ACC112 (cell line): ENCODE measurements at regions not wholly inside any gene's neighbourhood (a gene's known extent, or its start where the extent isn't known, plus 50 kb on each side); places are given as distances from the start of the nearest gene placed in this dataset.

ENCODE experiments used
- H2AFZ ChIP-seq: fragments of 200-600 bp; sonication (generic); one replicate; pipeline ENCODE4 v1.6.0; 2017; ENCODE audit warnings: antibody characterized with exemption, low read length; ENCODE audit not compliant: unreplicated experiment
- H3K27ac ChIP-seq: fragments of 200-600 bp; sonication (generic); 2 replicates; pipeline ENCODE4 v1.5.1; 2014; ENCODE audit warnings: low read depth, mild to moderate bottlenecking, antibody characterized with exemption, low read length, moderate library complexity
- H3K27me3 ChIP-seq: fragments of 200-600 bp; sonication (generic); 2 replicates; pipeline ENCODE4 v1.6.1; 2014; ENCODE audit warnings: mild to moderate bottlenecking, antibody characterized with exemption, low read length, moderate library complexity, mixed read lengths; ENCODE audit not compliant: insufficient read depth
- H3K36me3 ChIP-seq: fragments of 200-600 bp; sonication (generic); 2 replicates; pipeline ENCODE4 v1.6.1; 2016; ENCODE audit warnings: mild to moderate bottlenecking, antibody characterized with exemption, low read length, moderate library complexity, mixed read lengths; ENCODE audit not compliant: insufficient read depth
- H3K4me1 ChIP-seq: fragments of 200-600 bp; sonication (generic); one replicate; pipeline ENCODE4 v1.6.1; 2016; ENCODE audit warnings: low read length, mixed read lengths; ENCODE audit not compliant: insufficient read depth, unreplicated experiment, control insufficient read depth
- H3K4me3 ChIP-seq: fragments of 200-600 bp; sonication (generic); 2 replicates; pipeline ENCODE4 v1.5.1; 2014; ENCODE audit warnings: mild to moderate bottlenecking, low read depth, low read length
- H3K79me2 ChIP-seq: fragments of 200-600 bp; sonication (generic); one replicate; pipeline ENCODE4 v1.6.0; 2016; ENCODE audit warnings: low read length; ENCODE audit not compliant: control insufficient read depth, unreplicated experiment, insufficient read depth

DNA sequence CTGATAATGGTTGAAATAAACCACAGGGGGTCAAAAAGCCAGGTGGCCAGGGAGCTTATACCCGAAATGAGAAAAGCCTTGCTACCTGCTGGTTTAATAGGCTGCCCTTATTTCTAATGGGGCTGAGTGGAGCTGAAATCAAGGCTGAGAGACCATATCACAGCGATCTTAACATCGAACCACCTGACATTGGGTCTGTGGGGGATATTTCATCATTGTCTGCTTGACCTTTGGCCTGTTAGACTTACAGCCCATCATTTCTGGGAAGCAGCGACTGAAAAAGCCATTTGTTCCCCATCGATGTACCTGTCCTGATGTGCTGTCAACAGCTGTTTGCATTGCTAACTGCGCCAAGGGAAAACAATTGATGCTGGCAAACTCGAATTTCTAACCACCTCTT is 199.7 kb upstream of the SLC14A2 start:
- H3K27me3 ChIP-seq = peaks cover 4% of the 10 kb centered on the region; the same call in 1 of the 2 replicates

DNA sequence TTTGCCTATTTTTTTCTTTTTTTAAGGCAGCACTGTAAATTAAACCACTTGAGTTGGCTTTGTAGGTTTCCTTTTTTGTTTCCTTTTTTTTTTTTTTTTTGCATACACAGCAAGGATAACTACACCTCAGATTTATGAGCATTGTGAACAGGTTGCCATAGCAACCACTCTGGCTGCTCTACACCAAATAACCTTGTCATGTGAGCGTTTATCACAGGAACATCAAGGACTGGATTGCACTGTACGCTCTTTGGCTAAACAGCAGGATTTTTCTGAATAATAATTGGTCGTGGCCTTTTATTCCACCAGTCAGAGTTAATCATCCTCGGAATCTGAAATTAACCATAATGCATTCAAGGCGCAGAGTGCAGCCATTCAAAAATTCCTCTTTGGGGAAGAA is 199.1 kb upstream of the SLC14A2 start:
- H3K27ac ChIP-seq = no peak overlapping the region
- H2AFZ ChIP-seq = no peak overlapping the region
- H3K4me1 ChIP-seq = peaks cover 3% of the 10 kb centered on the region
- peaks cover 4% of the 10 kb centered on the region; the same call in 1 of the 2 replicates for H3K27me3 ChIP-seq
- H3K36me3 ChIP-seq = no peaks in the 10 kb centered on the region
- H3K4me3 ChIP-seq = no peak overlapping the region
- H3K79me2 ChIP-seq = no peaks in the 10 kb centered on the region

More for the DNA sequence above, 199.7 kb upstream of the SLC14A2 start:
- H3K4me3 ChIP-seq = no peak overlapping the region
- peaks cover 3% of the 10 kb centered on the region for H3K4me1 ChIP-seq
- H3K36me3 ChIP-seq = no peaks in the 10 kb centered on the region
- no peak overlapping the region for H3K27ac ChIP-seq
- no peaks in the 10 kb centered on the region for H3K79me2 ChIP-seq
- H2AFZ ChIP-seq = no peak overlapping the region

DNA sequence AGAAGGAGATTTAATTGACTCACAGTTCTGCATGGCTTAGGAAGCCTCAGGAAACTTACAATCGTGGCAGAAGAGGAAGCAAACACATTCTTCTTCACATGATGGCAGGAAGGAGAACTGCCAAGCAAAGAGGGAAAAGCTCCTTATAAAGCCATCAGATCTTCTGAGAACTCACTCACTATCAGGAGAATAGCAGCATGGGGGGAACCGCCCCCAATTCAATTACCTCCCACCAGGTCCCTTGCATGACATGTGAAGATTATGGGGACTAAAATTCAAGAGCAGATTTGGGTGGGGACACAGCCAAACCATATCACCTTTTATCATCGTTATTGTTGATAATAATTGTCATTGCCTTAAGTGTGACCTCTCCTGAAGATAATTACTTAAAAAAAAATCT is 197.9 kb upstream of the SLC14A2 start:
- peaks cover under 1% of the 10 kb centered on the region for H3K4me1 ChIP-seq
- H3K36me3 ChIP-seq = no peaks in the 10 kb centered on the region
- H2AFZ ChIP-seq = no peak overlapping the region
- no peaks in the 10 kb centered on the region; the same call in 1 of the 2 replicates for H3K27me3 ChIP-seq
- no peak overlapping the region for H3K4me3 ChIP-seq
- no peaks in the 10 kb centered on the region for H3K79me2 ChIP-seq
- H3K27ac ChIP-seq = no peak overlapping the region

- H2AFZ ChIP-seq = no peak overlapping the region
- H3K4me3 ChIP-seq = no peak overlapping the region
Observed at GRCh38 chr18:45423659-45424058, 191.6 kb upstream of the SLC14A2 start.

GRCh38 chr18:45430041-45430440 is 185.2 kb upstream of the SLC14A2 start:
- no peaks in the 10 kb centered on the region for H3K36me3 ChIP-seq
- no peaks in the 10 kb centered on the region for H3K79me2 ChIP-seq
- H3K27me3 ChIP-seq = peaks cover 47% of the 10 kb centered on the region
- H3K4me1 ChIP-seq = no peaks in the 10 kb centered on the region
- H3K4me3 ChIP-seq = no peak overlapping the region
- no peak overlapping the region for H3K27ac ChIP-seq
- no peak overlapping the region for H2AFZ ChIP-seq

More at GRCh38 chr18:45423659-45424058, 191.6 kb upstream of the SLC14A2 start:
- Histone ChIP-seq H3K27me3 (peaks cover 29% of the 10 kb centered on the region), H3K27ac (no peak overlapping the region), H3K36me3 (no peaks in the 10 kb centered on the region), H3K4me1 (no peaks in the 10 kb centered on the region), H3K79me2 (no peaks in the 10 kb centered on the region)

- Histone ChIP-seq H3K4me1 (no peaks in the 10 kb centered on the region), H2AFZ (no peak overlapping the region), H3K4me3 (no peak overlapping the region), H3K27ac (no peak overlapping the region), H3K27me3 (peaks cover 15% of the 10 kb centered on the region), H3K36me3 (no peaks in the 10 kb centered on the region), H3K79me2 (no peaks in the 10 kb centered on the region)
Observed at GRCh38 chr18:45435810-45436209, 179.5 kb upstream of the SLC14A2 start.

DNA sequence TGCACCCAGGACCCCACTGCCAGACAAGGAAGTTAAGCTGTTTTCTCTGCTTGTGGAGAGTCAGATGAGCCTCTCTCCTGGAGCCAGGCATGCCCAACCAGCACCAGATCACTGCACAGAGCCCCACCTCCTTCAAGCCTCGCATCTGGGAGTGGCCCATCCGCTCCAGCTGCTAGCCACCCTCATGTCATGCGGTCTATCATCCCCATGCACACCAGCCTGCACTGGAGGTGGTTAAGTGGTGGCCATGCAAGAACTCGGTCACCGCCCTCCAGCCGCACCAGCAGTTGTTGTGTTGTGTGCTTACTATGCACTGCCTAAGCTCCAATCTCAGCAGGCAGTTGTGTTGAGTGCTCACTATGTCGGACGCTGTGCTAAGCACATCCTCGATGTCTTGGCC is 177.9 kb upstream of the SLC14A2 start:
- H3K4me3 ChIP-seq = no peak overlapping the region
- no peaks in the 10 kb centered on the region for H3K36me3 ChIP-seq

DNA sequence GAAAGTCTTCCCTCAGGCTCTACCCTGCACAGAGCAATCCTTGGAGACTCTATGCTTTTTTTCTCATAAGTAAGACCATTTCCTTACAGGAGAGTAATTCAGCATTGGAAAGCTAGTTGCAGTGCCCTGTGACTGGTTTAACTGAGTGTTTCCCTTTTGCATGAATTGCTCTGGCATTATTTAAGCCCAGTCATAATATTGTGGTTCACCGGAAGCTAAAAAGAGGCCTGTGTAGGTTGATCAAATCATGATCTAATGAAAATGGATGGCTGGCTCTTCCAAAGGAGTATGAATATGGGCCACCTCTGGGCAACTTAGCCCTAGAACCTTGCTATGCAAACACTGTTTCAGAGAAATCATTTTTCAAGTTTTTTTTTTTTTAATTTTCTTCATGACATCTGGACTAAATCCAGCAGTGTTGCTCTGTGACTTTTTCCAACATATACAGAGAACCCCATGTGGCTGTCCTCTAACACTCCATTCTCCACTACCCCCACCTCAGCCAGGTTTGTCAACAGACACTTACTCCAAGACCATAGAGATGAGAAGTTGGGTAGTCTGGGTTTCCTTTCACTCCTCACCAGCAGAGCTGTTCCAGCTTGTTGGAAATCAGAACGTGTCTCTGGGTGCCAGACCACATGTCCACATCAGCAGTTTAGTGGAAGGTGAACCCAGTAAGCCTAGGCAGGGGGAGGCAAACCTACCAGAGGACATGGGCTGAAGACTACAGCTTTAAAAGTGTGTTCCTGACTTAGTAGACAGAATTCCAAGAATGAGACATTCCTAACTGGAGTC is 175.2 kb upstream of the SLC14A2 start:
- no peak overlapping the region for H3K4me3 ChIP-seq
- no peaks in the 10 kb centered on the region for H3K79me2 ChIP-seq
- peaks cover 27% of the 10 kb centered on the region; the same call in 1 of the 2 replicates for H3K27me3 ChIP-seq
- H2AFZ ChIP-seq = no peak overlapping the region
- H3K36me3 ChIP-seq = no peaks in the 10 kb centered on the region
- no peak overlapping the region for H3K27ac ChIP-seq
- H3K4me1 ChIP-seq = no peaks in the 10 kb centered on the region

More for the DNA sequence above, 177.9 kb upstream of the SLC14A2 start:
- peaks cover 21% of the 10 kb centered on the region; the same call in 1 of the 2 replicates for H3K27me3 ChIP-seq
- no peak overlapping the region for H3K27ac ChIP-seq
- no peak overlapping the region for H2AFZ ChIP-seq
- no peaks in the 10 kb centered on the region for H3K4me1 ChIP-seq
- H3K79me2 ChIP-seq = no peaks in the 10 kb centered on the region

- Histone ChIP-seq H3K27ac (no peak overlapping the region), H3K4me1 (no peaks in the 10 kb centered on the region), H3K36me3 (no peaks in the 10 kb centered on the region), H2AFZ (no peak overlapping the region), H3K27me3 (peaks cover 33% of the 10 kb centered on the region; the same call in 1 of the 2 replicates), H3K79me2 (no peaks in the 10 kb centered on the region), H3K4me3 (no peak overlapping the region)
Observed at GRCh38 chr18:45441110-45441847, 174.0 kb upstream of the SLC14A2 start.

- Histone ChIP-seq H3K27ac (no peak overlapping the region), H3K27me3 (peaks cover 40% of the 10 kb centered on the region; the same call in 1 of the 2 replicates), H3K4me1 (no peaks in the 10 kb centered on the region), H3K79me2 (no peaks in the 10 kb centered on the region), H3K36me3 (no peaks in the 10 kb centered on the region), H3K4me3 (no peak overlapping the region), H2AFZ (no peak overlapping the region)
Observed at GRCh38 chr18:45444040-45444439, 171.2 kb upstream of the SLC14A2 start.
